ENCODE measurements at regions not wholly inside any gene's neighbourhood (a gene's known extent, or its start where the extent isn't known, plus 50 kb on each side); places are given as distances from the start of the nearest gene placed in this dataset.
"Not testable (repeated sequence)": the region's sequence is repeated elsewhere in the genome, so short reads cannot be mapped to it uniquely, and the experiment has no call there.

DNA sequence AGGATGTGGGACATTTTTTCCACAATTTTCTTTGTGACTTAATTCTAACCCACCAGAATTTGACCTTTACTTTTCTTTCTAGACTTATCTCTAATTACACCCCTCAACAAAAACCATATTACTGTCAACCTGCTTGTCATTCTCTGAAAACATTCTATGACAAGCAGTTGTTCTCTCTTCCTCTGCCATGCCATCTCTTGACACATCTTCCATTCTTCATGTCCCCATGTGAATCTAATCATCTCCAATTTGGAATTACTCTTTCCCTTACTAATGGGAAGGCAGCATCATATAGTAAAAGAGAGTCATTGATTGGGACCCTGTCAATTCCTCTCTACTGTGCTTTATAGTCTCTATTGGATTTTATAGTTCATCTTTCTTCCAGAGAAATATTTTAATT lies 61.3 kb upstream of the P2RY1 start:
- DNase-seq (ENCODE audit: low read depth): no peak

DNA sequence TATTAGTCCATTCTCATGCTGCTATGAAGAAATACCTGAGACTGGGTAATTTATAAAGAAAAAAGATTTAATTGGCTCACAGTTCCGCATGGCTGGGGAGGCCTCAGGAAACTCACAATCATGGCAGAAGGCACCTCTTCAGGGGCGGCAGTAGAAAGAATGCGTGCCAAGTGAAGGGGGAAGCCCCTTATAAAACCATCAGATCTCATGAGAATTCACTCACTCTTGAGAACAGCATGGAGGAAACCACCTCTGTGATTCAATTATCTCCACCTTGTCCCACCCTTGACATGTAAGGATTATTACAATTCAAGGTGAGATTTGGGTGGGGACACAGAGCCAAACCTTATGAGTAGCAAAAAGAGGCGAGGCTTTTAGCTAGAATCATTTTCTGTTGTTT lies 60.7 kb upstream of the P2RY1 start:
- DNase-seq (ENCODE audit: low read depth): not testable (repeated sequence)

DNA sequence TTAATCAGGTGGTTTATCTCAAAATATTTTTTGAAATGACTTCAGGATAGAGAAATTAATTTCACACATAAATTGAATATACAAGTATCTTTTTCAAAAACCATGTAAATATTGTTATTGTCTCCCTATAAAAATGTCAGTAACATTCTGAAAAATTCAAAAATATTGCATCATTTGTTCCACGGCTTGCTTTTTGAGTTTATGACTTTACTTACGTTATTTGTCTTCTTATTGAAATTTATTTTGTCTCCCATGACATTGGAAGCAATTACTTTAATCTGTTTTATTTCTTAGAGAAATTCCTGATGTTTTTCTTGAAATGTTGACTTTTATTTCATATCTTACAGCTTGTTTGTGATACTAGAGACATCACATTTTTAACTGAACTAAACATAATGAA lies 56.9 kb upstream of the P2RY1 start:
- no peak for DNase-seq (ENCODE audit: low read depth)

DNA sequence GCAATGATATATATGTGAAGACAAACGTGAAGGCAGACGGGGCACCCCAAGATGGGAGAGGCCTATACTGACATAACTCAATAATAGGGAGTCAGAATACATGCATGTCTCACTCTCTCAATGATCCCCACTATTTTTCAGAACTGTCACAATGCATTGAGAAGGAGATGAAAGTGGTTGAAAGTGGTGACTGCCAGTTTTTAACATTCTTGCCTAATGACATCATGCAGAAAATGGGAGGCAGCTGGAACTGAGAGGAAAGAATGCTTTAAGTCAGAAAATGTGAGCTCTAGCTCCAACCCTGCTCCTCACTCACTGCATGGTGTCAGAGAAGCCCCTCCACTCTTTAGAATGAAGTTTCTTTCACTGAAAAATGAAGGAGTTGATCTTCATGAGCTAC lies 55.3 kb upstream of the P2RY1 start:
- DNase-seq (ENCODE audit: low read depth): peak; percentile 49

DNA sequence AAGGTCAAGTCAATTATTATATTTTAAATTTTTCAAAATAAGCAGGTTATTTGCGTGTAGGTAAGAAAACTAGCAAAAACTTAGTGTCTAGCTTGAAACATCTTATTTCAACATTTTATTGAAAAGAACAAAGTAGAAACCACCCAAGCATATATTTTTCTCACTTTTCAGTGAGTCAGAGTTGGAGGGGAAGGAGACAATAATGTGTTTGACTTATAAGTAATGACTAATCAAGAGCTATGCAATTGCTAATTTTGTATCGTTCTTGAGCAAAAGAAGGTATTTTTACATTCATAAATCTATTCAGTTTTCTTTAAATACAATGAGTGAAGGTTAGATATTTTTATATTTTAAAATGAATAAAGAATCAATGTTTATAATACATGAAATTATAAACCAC lies 54.4 kb upstream of the P2RY1 start:
- no peak for DNase-seq (ENCODE audit: low read depth)

DNA sequence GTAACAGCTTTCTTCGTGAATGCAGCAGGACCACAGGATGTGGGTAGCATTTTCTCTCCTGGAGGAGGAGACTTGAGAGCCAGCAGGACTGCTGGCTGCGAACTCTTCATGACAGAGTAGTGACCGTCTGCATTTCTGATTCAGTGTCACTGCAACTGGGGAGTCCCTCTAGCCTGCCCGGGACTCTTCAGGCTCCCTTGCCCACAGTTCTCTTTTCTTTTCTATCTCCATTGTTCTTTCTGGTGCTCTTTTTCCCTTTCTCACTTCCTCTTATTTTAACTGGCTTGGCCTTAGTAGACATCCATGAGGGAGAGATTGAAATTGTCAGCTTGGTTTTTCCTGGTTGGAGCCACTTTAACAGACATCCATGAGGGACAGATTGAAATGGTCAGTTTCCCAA lies 49.9 kb upstream of the P2RY1 start:
- no peak for DNase-seq (ENCODE audit: low read depth)

Measured in HS-5 (cell line).